ENCODE measurements at regions not wholly inside any gene's neighbourhood (a gene's known extent, or its start where the extent isn't known, plus 50 kb on each side); places are given as distances from the start of the nearest gene placed in this dataset.

DNA sequence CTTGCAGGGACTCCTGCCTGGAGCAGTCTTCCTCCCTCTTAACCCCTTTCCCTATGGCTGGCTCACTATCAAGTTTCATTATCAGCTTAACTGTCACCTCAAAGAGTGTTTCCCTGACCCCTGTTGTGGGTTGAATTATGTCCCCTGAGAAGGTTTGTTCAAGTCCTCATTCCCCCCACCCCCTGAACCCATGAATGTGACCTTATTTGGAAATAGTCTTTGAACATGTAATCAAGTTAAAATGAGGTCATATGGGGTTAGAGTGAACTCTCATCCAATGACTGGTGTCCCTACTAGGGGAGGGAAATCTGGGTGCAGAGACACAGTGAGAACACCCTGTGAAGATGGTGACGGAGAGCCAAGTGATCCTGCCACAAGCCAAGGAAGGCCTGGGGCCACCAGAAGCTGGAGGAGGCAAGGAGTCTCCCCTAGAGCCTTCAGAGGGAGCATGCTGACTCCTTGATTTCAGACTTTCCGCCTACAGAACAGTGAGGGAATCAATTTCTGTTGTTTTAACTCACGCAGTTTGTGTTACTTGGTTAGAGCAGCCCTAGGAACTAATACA, 165.2 kb upstream of the TOP1 start:
- TF ChIP-seq RAD21 (IDR thresholded peaks at IDR 0.05; ENCODE audit: low read depth) (no peak), TCF12 (IDR thresholded peaks at IDR 0.05; ENCODE audit: low read depth) (no peak), EGR1 (IDR thresholded peaks at IDR 0.05) (no peak), YY1 (IDR thresholded peaks at IDR 0.05; ENCODE audit: low read depth) (no peak), ZBTB7A (IDR thresholded peaks at IDR 0.05; ENCODE audit: low read depth) (no peak), EP300 (IDR thresholded peaks at IDR 0.05; ENCODE audit: borderline replicate concordance) (no peak), CEBPB (IDR thresholded peaks at IDR 0.05) (no peak), FOXM1 (IDR thresholded peaks at IDR 0.05; ENCODE audit: borderline replicate concordance, low read depth) (no peak), NFIC (IDR thresholded peaks at IDR 0.05) (no peak), CREB1 (IDR thresholded peaks at IDR 0.05; ENCODE audit: low read depth) (no peak), TEAD4 (IDR thresholded peaks at IDR 0.05) (no peak)
- TF ChIP-seq, protein P1, sequence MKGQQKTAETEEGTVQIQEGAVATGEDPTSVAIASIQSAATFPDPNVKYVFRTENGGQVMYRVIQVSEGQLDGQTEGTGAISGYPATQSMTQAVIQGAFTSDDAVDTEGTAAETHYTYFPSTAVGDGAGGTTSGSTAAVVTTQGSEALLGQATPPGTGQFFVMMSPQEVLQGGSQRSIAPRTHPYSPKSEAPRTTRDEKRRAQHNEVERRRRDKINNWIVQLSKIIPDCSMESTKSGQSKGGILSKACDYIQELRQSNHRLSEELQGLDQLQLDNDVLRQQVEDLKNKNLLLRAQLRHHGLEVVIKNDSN (IDR thresholded peaks at IDR 0.05), result no peak
- TF ChIP-seq, protein P2, sequence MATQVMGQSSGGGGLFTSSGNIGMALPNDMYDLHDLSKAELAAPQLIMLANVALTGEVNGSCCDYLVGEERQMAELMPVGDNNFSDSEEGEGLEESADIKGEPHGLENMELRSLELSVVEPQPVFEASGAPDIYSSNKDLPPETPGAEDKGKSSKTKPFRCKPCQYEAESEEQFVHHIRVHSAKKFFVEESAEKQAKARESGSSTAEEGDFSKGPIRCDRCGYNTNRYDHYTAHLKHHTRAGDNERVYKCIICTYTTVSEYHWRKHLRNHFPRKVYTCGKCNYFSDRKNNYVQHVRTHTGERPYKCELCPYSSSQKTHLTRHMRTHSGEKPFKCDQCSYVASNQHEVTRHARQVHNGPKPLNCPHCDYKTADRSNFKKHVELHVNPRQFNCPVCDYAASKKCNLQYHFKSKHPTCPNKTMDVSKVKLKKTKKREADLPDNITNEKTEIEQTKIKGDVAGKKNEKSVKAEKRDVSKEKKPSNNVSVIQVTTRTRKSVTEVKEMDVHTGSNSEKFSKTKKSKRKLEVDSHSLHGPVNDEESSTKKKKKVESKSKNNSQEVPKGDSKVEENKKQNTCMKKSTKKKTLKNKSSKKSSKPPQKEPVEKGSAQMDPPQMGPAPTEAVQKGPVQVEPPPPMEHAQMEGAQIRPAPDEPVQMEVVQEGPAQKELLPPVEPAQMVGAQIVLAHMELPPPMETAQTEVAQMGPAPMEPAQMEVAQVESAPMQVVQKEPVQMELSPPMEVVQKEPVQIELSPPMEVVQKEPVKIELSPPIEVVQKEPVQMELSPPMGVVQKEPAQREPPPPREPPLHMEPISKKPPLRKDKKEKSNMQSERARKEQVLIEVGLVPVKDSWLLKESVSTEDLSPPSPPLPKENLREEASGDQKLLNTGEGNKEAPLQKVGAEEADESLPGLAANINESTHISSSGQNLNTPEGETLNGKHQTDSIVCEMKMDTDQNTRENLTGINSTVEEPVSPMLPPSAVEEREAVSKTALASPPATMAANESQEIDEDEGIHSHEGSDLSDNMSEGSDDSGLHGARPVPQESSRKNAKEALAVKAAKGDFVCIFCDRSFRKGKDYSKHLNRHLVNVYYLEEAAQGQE (IDR thresholded peaks at IDR 0.05; ENCODE audit: low read depth), result no peak
- TF ChIP-seq, protein P3, sequence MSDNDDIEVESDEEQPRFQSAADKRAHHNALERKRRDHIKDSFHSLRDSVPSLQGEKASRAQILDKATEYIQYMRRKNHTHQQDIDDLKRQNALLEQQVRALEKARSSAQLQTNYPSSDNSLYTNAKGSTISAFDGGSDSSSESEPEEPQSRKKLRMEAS (IDR thresholded peaks at IDR 0.05), result no peak

DNA sequence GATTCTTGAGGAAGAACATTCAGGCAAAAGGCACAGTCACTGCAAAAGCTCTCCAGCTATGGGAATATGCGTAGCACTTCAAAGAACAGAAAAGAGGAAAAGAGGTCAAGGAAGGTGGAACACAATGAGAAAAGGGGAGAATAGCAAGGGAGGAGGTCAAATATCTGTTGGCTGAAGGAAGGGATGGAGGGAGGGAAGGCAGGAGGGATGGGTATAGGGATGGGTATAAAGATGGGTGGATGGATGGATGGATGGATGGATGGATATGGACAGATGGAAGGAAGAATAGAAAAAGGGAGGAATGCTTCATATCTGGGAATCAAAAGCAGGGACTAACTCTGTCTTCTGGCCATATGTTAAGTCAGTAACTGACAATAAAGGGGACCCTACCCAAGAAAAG, 164.2 kb upstream of the TOP1 start:
- TF ChIP-seq TCF12 (IDR thresholded peaks at IDR 0.05; ENCODE audit: low read depth) (no peak), EP300 (IDR thresholded peaks at IDR 0.05; ENCODE audit: borderline replicate concordance) (no peak), TEAD4 (IDR thresholded peaks at IDR 0.05) (no peak), YY1 (IDR thresholded peaks at IDR 0.05; ENCODE audit: low read depth) (no peak), NFIC (IDR thresholded peaks at IDR 0.05) (no peak), ZBTB7A (IDR thresholded peaks at IDR 0.05; ENCODE audit: low read depth) (no peak), EGR1 (IDR thresholded peaks at IDR 0.05) (no peak), RAD21 (IDR thresholded peaks at IDR 0.05; ENCODE audit: low read depth) (no peak), TAF1 (IDR thresholded peaks at IDR 0.05; ENCODE audit: low read depth) (no peak)
- TF ChIP-seq, protein P2 (IDR thresholded peaks at IDR 0.05; ENCODE audit: low read depth), result no peak
- TF ChIP-seq, protein P1 (IDR thresholded peaks at IDR 0.05), result no peak

DNA sequence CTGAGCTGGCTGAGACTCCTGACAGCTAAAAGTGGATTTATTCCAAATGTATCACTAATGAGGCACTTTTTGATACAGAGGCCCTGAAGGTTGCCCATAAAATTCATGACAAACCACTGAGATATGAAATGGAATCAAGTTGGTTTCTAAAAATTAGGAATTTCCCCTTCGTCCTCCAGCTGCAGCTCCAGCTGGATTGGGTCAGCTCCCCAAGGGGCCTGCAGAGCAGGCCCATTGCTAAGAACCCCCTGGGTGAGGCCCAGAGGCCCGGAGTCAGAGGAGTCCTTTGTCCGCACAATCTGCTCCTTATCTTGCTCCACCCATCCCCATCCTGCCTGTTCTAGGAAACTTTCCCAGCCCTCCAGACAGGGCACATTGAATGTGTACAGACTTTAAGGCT, 163.5 kb upstream of the TOP1 start:
- TF ChIP-seq CREB1 (IDR thresholded peaks at IDR 0.05; ENCODE audit: low read depth), result no peak
- TF ChIP-seq RAD21 (IDR thresholded peaks at IDR 0.05; ENCODE audit: low read depth), result no peak
- TF ChIP-seq ZBTB7A (IDR thresholded peaks at IDR 0.05; ENCODE audit: low read depth), result no peak
- TF ChIP-seq YY1 (IDR thresholded peaks at IDR 0.05; ENCODE audit: low read depth), result no peak
- TF ChIP-seq FOXM1 (IDR thresholded peaks at IDR 0.05; ENCODE audit: borderline replicate concordance, low read depth), result no peak
- no peak for TF ChIP-seq TAF1 (IDR thresholded peaks at IDR 0.05; ENCODE audit: low read depth)
- TF ChIP-seq, protein P1 (IDR thresholded peaks at IDR 0.05), result no peak
- no peak for TF ChIP-seq EGR1 (IDR thresholded peaks at IDR 0.05)
- TF ChIP-seq TEAD4 (IDR thresholded peaks at IDR 0.05), result no peak
- no peak for TF ChIP-seq EP300 (IDR thresholded peaks at IDR 0.05; ENCODE audit: borderline replicate concordance)
- TF ChIP-seq, protein P3 (IDR thresholded peaks at IDR 0.05), result no peak
- TF ChIP-seq CEBPB (IDR thresholded peaks at IDR 0.05), result no peak
- no peak for TF ChIP-seq TCF12 (IDR thresholded peaks at IDR 0.05; ENCODE audit: low read depth)
- TF ChIP-seq, protein P2 (IDR thresholded peaks at IDR 0.05; ENCODE audit: low read depth), result no peak
- no peak for TF ChIP-seq NFIC (IDR thresholded peaks at IDR 0.05)

DNA sequence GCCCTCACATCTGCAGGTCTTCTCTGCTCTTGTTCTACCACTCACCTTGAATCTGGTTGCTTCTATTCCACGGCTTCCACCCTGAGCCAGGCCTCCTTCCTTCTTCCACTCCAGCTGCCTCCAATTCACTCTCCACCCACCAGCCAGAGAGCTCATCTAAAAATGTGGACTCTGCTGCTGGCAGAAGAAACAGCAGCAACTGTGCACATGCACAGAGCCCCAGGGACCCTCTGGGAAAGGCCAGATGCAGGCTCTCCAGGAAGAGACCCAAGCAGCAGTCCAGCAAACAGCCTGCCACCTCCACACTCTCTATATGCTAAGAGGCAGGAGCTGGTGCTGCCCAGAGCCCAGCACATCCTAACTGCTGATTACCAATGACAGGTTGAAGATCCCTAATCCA, 162.6 kb upstream of the TOP1 start:
- no peak for TF ChIP-seq TCF12 (IDR thresholded peaks at IDR 0.05; ENCODE audit: low read depth)
- TF ChIP-seq FOXM1 (IDR thresholded peaks at IDR 0.05; ENCODE audit: borderline replicate concordance, low read depth), result no peak
- TF ChIP-seq, protein P1 (IDR thresholded peaks at IDR 0.05), result no peak
- no peak for TF ChIP-seq TEAD4 (IDR thresholded peaks at IDR 0.05)
- TF ChIP-seq TAF1 (IDR thresholded peaks at IDR 0.05; ENCODE audit: low read depth), result no peak
- no peak for TF ChIP-seq EP300 (IDR thresholded peaks at IDR 0.05; ENCODE audit: borderline replicate concordance)
- no peak for TF ChIP-seq RAD21 (IDR thresholded peaks at IDR 0.05; ENCODE audit: low read depth)
- TF ChIP-seq NFIC (IDR thresholded peaks at IDR 0.05), result no peak
- no peak for TF ChIP-seq CREB1 (IDR thresholded peaks at IDR 0.05; ENCODE audit: low read depth)
- TF ChIP-seq EGR1 (IDR thresholded peaks at IDR 0.05), result no peak
- TF ChIP-seq, protein P3 (IDR thresholded peaks at IDR 0.05), result no peak
- TF ChIP-seq YY1 (IDR thresholded peaks at IDR 0.05; ENCODE audit: low read depth), result no peak
- no peak for TF ChIP-seq ZBTB7A (IDR thresholded peaks at IDR 0.05; ENCODE audit: low read depth)
- TF ChIP-seq, protein P2 (IDR thresholded peaks at IDR 0.05; ENCODE audit: low read depth), result no peak
- no peak for TF ChIP-seq CEBPB (IDR thresholded peaks at IDR 0.05)

Measured in Ishikawa (cell line).